Fibroblast of lung (primary cell): ENCODE measurements at regions not wholly inside any gene's neighbourhood (a gene's known extent, or its start where the extent isn't known, plus 50 kb on each side); places are given as distances from the start of the nearest gene placed in this dataset.

ENCODE experiments used
- CTCF ChIP-seq, 2 donors: IDR thresholded peaks in 1 of 2; conservative IDR thresholded peaks in 1 of 2; 1 replicate in 1 of 2; 2 replicates in 1 of 2; pipeline ENCODE4 v1.5.1; 2011 to 2012; ENCODE audit warnings: low read length in 2 of 2, control low read depth in 1 of 2, inconsistent platforms in 1 of 2, low read depth in 1 of 2, mild to moderate bottlenecking in 1 of 2
- EZH2 ChIP-seq: IDR thresholded peaks from 2 replicates; pipeline ENCODE4 v1.5.1; 2012; ENCODE audit warnings: low read length, control low read depth, mild to moderate bottlenecking; ENCODE audit errors: missing control alignments

DNA sequence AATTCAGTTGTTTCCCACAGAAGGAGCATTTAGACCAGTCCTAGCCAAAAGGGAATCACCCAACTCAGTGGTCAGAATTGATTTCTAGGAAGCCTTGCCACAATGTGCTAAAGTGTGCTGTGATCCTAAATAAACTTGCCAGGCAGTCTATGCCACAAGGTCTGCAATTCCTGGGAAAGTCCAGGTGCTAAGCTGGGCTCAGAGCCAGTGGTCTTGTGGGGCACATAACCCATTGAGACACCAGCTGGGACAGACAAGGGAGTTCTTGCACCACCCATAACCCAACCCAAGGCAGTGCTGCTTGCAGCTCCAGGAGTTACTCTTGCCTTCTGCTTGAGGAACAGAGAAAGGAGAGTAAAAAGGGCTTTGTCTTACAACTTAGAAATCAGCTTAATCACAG lies 489.5 kb upstream of the SPRY2 start:
- TF ChIP-seq CTCF (conservative IDR thresholded peaks at IDR 0.05 in 1 of 2, IDR thresholded peaks at IDR 0.05 in 1 of 2; ENCODE audit: low read depth in 1 of 2, low read length in 2 of 2) (no peak), EZH2 (no peak)
